Esophagus muscularis mucosa (tissue), 4 donors: ENCODE measurements at regions not wholly inside any gene's neighbourhood (a gene's known extent, or its start where the extent isn't known, plus 50 kb on each side); places are given as distances from the start of the nearest gene placed in this dataset.

Experiments
- DNase-seq: peaks from one replicate; pipeline ENCODE4 v3.0.0-alpha.2; 2017; ENCODE audit errors: extremely low spot score
- H3K27ac ChIP-seq, 4 donors: fragments of 200-600 bp; sonication (generic); replicated peaks in 1 of 4; 1 replicate in 3 of 4; 2 replicates in 1 of 4; pipeline ENCODE4 v1.5.1; 2016 to 2019; ENCODE audit warnings: mild to moderate bottlenecking in 1 of 4
- H3K27me3 ChIP-seq, 4 donors: fragments of 200-600 bp; sonication (generic); one replicate each; pipeline versions ENCODE4 v1.5.1 to v1.6.0; 2016 to 2019
- H3K36me3 ChIP-seq, 4 donors: fragments of 200-600 bp; sonication (generic); one replicate each; pipeline ENCODE4 v1.5.1; 2016 to 2019
- H3K4me1 ChIP-seq, 4 donors: fragments of 200-600 bp; sonication (generic); one replicate each; pipeline ENCODE4 v1.5.1; 2016 to 2019
- H3K4me3 ChIP-seq, 4 donors: fragments of 200-600 bp; sonication (generic); 1 replicate in 2 of 4; 2 replicates in 2 of 4; pipeline ENCODE4 v1.5.1; 2016 to 2019; ENCODE audit warnings: mild to moderate bottlenecking in 4 of 4, moderate library complexity in 1 of 4
- H3K9me3 ChIP-seq, 4 donors: fragments of 200-600 bp; sonication (generic); 1 replicate in 3 of 4; 2 replicates in 1 of 4; pipeline ENCODE4 v1.5.1; 2016 to 2019
- EP300 ChIP-seq: sonication (generic); formaldehyde crosslinking; IDR thresholded peaks from one replicate; pipeline ENCODE4 v1.6.1; 2017; ENCODE audit warnings: antibody characterized with exemption
- POLR2A ChIP-seq: fragments of 450-650 bp; IDR thresholded peaks from one replicate; pipeline ENCODE4 v1.6.1; 2017; ENCODE audit warnings: antibody characterized with exemption, moderate library complexity, mild to moderate bottlenecking, low read depth
- POLR2AphosphoS5 ChIP-seq, 2 donors: sonication (generic); formaldehyde crosslinking; IDR thresholded peaks; one replicate each; pipeline ENCODE4 v1.6.1; 2017; ENCODE audit warnings: antibody characterized with exemption in 2 of 2
- WGBS: methylation state at CpG from one replicate; pipeline ENCODE4 v1.1.5; 2018; 5-methylcytosine and 5-hydroxymethylcytosine counted together
- intact Hi-C: fragments of 100-400 bp; cut with DNase I; formaldehyde crosslinking; loops from one replicate; pipeline ENCODE4 v1.15.1; 2023
- TF ChIP-seq, protein P1 (sequence below), 3 experiments: fragments of 200-600 bp in 2 of 3; fragments of 450-650 bp in 1 of 3; sonication (generic) in 2 of 3; IDR thresholded peaks; one replicate each; pipeline ENCODE4 v1.5.1; 2017 to 2019; ENCODE audit warnings: antibody characterized with exemption in 3 of 3, mild to moderate bottlenecking in 2 of 3, moderate library complexity in 1 of 3

DNA sequence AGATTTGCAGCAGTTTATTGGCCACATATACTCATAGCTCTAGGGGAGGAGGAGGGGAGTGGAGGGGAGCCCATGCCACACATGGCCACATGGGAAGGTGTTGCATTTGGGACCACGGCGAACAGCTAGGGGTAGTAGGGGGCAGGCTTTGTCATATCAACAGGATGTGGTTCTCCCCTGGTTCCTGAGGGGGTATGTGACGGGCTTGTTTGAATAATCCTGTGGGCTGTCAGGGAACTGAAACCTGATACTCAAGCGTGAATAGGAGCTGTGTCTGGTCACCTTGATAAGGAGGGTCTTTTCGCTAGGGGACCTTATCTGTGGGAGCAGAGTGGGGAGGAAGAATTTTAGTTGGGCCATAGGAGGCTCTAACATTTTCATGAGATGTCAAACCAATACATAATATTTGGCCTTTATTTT, 264.7 kb downstream of the CTH start:
- WGBS, result 69% methylated on average over 5 of the region's 5 CpGs
- Histone ChIP-seq H3K27ac (no peak overlapping the region), H3K36me3 (no peaks in the 10 kb centered on the region), H3K9me3 (no peaks in the 10 kb centered on the region), H3K4me3 (no peak overlapping the region), H3K27me3 (no peaks in the 10 kb centered on the region), H3K4me1 (peaks cover 0 to 15% (median 5%) of the 10 kb centered on the region in 4 donors)
- TF ChIP-seq POLR2A (no peak), POLR2AphosphoS5 (IDR thresholded peaks at IDR 0.05) (no peak), EP300 (no peak)
- TF ChIP-seq, protein P1, sequence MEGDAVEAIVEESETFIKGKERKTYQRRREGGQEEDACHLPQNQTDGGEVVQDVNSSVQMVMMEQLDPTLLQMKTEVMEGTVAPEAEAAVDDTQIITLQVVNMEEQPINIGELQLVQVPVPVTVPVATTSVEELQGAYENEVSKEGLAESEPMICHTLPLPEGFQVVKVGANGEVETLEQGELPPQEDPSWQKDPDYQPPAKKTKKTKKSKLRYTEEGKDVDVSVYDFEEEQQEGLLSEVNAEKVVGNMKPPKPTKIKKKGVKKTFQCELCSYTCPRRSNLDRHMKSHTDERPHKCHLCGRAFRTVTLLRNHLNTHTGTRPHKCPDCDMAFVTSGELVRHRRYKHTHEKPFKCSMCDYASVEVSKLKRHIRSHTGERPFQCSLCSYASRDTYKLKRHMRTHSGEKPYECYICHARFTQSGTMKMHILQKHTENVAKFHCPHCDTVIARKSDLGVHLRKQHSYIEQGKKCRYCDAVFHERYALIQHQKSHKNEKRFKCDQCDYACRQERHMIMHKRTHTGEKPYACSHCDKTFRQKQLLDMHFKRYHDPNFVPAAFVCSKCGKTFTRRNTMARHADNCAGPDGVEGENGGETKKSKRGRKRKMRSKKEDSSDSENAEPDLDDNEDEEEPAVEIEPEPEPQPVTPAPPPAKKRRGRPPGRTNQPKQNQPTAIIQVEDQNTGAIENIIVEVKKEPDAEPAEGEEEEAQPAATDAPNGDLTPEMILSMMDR (IDR thresholded peaks at IDR 0.05), result no peak
- DNase-seq, result no peak
- intact Hi-C loops, result no loop called here

DNA sequence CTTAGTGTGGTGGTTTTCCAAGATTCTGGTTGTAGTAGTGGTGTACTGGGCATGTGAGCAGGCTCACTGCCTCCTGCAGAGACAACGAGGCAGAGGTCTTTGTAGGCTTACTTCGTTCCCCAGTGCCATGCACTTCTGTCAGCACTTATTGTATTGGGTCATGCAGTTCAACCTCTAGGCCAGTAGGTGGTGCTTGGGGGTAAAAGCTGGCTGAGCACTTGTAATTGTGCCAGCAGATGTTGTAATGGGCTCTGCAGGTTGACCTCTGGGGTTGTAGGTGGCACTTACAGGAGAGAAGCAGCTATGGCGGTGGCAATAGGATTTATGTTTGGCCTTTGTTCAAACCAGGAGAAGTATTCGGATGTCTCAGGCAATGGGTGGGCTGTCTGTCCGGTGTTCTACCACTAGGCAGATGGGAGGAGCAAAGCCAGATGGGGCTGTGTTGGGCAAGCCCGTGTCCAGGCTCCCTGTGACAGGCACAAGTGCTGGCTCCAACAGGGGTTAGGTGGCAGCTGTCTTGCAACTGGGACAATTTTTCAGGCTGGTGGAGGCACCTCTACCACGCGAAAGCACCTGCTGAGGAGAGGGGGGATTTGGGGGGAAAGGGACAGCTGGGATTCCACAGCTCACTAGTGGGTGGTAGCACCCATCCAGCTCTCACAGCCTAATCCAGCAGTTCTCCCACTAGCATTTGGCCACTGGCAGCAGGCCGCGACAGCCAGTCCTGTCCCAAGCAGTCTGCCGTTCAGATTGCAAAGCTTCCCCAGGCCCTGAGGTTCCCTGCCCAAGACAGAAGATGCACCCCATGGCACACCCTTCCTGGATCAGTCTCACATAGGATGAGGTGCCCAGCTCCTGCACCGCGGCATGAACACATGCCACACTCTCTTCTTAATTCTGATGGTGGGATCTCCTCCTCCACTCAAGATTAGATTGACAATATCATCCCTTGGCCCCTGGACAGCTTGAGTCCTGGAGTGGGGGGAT, 274.5 kb downstream of the CTH start:
- DNase-seq, result no peak
- WGBS, result 79% methylated on average over 12 of the region's 13 CpGs

DNA sequence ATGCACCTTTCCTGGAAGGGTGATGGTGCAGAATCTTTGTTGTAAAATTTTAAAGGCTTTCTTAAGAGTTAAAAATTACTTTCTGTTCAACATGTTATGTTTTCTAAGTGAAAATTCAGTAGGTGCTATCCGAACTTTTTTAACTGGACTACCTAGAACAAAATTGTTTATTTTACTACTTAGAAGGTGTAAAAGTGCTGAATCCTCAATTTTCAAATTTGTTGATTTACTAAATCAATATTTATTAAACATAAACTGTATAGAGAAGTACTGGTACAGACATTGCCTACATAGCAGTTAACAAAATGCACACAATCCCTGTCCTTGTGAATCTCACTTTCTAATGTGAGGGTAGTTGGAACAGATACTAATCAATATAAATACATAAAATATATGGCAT, 277.5 kb downstream of the CTH start:
- Histone ChIP-seq H3K4me1 (no peaks in the 10 kb centered on the region), H3K9me3 (no peaks in the 10 kb centered on the region), H3K4me3 (no peak overlapping the region), H3K27ac (no peak overlapping the region), H3K36me3 (no peaks in the 10 kb centered on the region), H3K27me3 (peaks cover 0 to 4% (median 0%) of the 10 kb centered on the region in 4 donors)
- WGBS, result 84% methylated on average over 1 of the region's 1 CpG
- intact Hi-C loops, result no loop called here
- no peak for DNase-seq
- no peak for TF ChIP-seq POLR2A
- TF ChIP-seq POLR2AphosphoS5 (IDR thresholded peaks at IDR 0.05), result no peak
- TF ChIP-seq EP300, result no peak
- TF ChIP-seq, protein P1 (IDR thresholded peaks at IDR 0.05), result no peak

More for the DNA sequence above, 274.5 kb downstream of the CTH start:
- H3K9me3 ChIP-seq, result no peaks in the 10 kb centered on the region
- H3K4me1 ChIP-seq, result no peaks in the 10 kb centered on the region
- peaks cover 0 to 1% (median 0%) of the 10 kb centered on the region in 4 donors for H3K27me3 ChIP-seq
- TF ChIP-seq, protein P1 (IDR thresholded peaks at IDR 0.05), result peak; percentile 76 to 93 (median 76)
- TF ChIP-seq POLR2AphosphoS5 (IDR thresholded peaks at IDR 0.05), result peak; percentile 42 to 70
- TF ChIP-seq POLR2A, result no peak
- no peak for TF ChIP-seq EP300
- no peak overlapping the region for H3K27ac ChIP-seq
- no peak overlapping the region for H3K4me3 ChIP-seq
- no peaks in the 10 kb centered on the region for H3K36me3 ChIP-seq
- intact Hi-C loops, result loop anchor here (2.0 kb wide), 1 partner anchor 365 kb away; no protein-coding TSS in a partner anchor

DNA sequence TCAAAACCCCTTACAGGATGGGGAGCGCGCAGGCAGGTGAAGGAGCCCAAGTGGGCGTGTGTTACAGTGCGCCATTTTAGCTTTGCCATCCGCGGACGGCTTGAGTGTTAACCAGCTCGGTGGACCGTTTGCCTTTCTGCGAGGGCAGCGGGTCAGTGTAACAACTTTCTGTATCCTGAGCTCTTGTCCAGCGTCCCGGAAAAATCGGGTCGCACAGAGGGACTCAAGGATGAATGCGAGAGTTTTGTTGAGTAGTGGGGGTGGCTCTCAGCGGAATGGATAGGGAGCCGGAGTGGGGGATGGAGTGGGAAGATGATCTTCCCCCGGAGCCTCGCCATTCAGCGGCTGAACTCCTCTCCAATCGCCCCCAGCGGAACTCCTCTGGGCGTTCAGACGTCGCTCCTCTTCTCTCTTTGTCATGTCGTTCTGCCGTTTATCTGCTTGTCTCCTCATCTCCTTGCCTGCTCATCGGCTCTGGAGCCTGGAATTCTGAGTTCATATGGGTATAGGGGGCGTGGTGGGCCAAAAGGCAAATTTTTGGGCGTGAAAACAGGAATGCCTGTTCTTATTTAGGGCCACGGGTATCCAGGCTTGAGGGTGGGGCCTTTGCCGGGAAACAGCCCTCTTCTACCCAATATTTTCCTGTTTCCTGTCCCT, 295.4 kb downstream of the CTH start:
- no peaks in the 10 kb centered on the region for H3K27me3 ChIP-seq
- intact Hi-C loops, result no loop called here
- whole genome bisulfite sequencing, result 31% methylated on average over 26 of the region's 33 CpGs
- no peak for DNase-seq
- no peaks in the 10 kb centered on the region for H3K36me3 ChIP-seq
- no peak overlapping the region for H3K27ac ChIP-seq
- H3K9me3 ChIP-seq, result no peaks in the 10 kb centered on the region
- H3K4me3 ChIP-seq, result peak overlapping the region; percentile 36 to 52 (median 41)
- TF ChIP-seq POLR2A (no peak), EP300 (no peak), POLR2AphosphoS5 (IDR thresholded peaks at IDR 0.05) (no peak)
- TF ChIP-seq, protein P1 (IDR thresholded peaks at IDR 0.05), result no peak
- H3K4me1 ChIP-seq, result peaks cover 5 to 12% (median 7%) of the 10 kb centered on the region in 4 donors
